ENCODE measurements at regions not wholly inside any gene's neighbourhood (a gene's known extent, or its start where the extent isn't known, plus 50 kb on each side); places are given as distances from the start of the nearest gene placed in this dataset.

DNA sequence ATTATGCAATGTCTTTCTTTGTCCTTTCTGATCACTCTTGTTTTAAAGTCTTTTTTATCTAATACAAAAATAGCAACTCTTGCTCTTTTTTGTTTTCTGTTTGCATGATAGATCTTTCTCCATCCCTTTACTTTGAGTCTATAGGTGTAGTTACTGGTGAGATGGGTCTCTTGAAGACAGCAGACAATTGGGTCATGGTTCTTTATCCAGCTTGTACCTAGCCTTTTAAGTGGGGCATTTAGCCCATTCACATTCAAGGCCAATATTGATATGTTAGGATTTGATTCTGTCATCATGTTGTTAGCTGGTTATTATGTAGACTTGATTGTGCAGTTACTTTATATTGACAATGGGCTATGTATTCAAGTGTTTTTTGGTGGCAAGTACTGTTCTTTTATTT is 245.9 kb upstream of the TARS1 start:
- intact Hi-C loops (cut with DNase I; ENCODE audit: low total_unique reads): no loop called here
- DNase-seq (ENCODE audit: low spot score in 2 of 2): no peak
- H3K4me3 ChIP-seq (ENCODE audit: low read depth, poor library complexity, severe bottlenecking): no peak overlapping the region
- TF ChIP-seq POLR2A (IDR thresholded peaks at IDR 0.05): no peak
- no peak for TF ChIP-seq CTCF (IDR thresholded peaks at IDR 0.05)

GRCh38 chr5:33195431-33196165 is 245.2 kb upstream of the TARS1 start:
- WGBS, 2 donors: 47 to 49% methylated on average over 3 of the region's 3 CpGs
- intact Hi-C loops (cut with DNase I; ENCODE audit: low total_unique reads): no loop called here
- DNase-seq (ENCODE audit: low spot score in 2 of 2): no peak
- H3K4me3 ChIP-seq (ENCODE audit: low read depth, poor library complexity, severe bottlenecking): no peak overlapping the region
- TF ChIP-seq CTCF (IDR thresholded peaks at IDR 0.05) (no peak), POLR2A (IDR thresholded peaks at IDR 0.05) (no peak)

DNA sequence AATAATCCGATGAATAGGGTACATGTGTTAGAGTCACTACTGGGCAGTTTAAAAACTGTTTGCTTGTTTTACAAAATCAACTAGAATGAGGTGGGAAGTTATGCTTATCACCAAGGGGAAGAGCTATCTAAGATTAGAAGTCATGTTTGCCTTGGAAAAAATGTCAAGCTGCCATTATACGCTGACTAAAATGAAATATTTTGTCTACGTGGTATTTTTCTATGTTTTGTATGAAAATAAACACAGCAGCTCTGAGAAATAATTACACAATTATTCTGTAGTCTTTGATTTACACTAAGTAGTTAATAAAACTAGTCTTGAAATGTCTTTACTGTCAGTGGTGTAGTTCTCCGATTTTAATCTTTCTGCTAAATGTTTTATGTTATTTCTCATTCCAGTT is 241.9 kb upstream of the TARS1 start:
- WGBS, 2 donors: 81 to 85% methylated on average over 4 of the region's 4 CpGs
- no peak overlapping the region for H3K4me3 ChIP-seq (ENCODE audit: low read depth, poor library complexity, severe bottlenecking)
- intact Hi-C loops (cut with DNase I; ENCODE audit: low total_unique reads): no loop called here
- TF ChIP-seq POLR2A (IDR thresholded peaks at IDR 0.05) (no peak), CTCF (IDR thresholded peaks at IDR 0.05) (no peak)
- DNase-seq (ENCODE audit: low spot score in 2 of 2): no peak

- H3K4me3 ChIP-seq (ENCODE audit: low read depth, poor library complexity, severe bottlenecking): no peak overlapping the region
- no peak for DNase-seq (ENCODE audit: low spot score in 2 of 2)
- intact Hi-C loops (cut with DNase I; ENCODE audit: low total_unique reads): no loop called here
- 91 to 95% methylated on average over 1 of the region's 1 CpG for WGBS, 2 donors
- TF ChIP-seq CTCF (IDR thresholded peaks at IDR 0.05): no peak
- TF ChIP-seq POLR2A (IDR thresholded peaks at IDR 0.05): no peak
Measured at GRCh38 chr5:33203931-33204330, 236.8 kb upstream of the TARS1 start.

- no peak overlapping the region for H3K4me3 ChIP-seq (ENCODE audit: low read depth, poor library complexity, severe bottlenecking)
- intact Hi-C loops (cut with DNase I; ENCODE audit: low total_unique reads): no loop called here
- 84 to 90% methylated on average over 3 of the region's 3 CpGs for WGBS, 2 donors
- no peak for TF ChIP-seq CTCF (IDR thresholded peaks at IDR 0.05)
- TF ChIP-seq POLR2A (IDR thresholded peaks at IDR 0.05): no peak
- no peak for DNase-seq (ENCODE audit: low spot score in 2 of 2)
Measured at GRCh38 chr5:33205079-33205478, 235.7 kb upstream of the TARS1 start.

Measured in lower leg skin (tissue), 4 donors.